ENCODE measurements at regions not wholly inside any gene's neighbourhood (a gene's known extent, or its start where the extent isn't known, plus 50 kb on each side); places are given as distances from the start of the nearest gene placed in this dataset.

GRCh38 chr10:9069136-9069535, 1014.6 kb downstream of the GATA3 start:
- Histone ChIP-seq H3K36me3 (no peaks in the 10 kb centered on the region), H3K79me2 (ENCODE audit: low read depth) (no peaks in the 10 kb centered on the region), H3F3A (ENCODE audit: low read depth) (no peaks in the 10 kb centered on the region), H3K9ac (no peak overlapping the region), H2AFZ (replicated peaks) (no peak overlapping the region), H3K27me3 (no peaks in the 10 kb centered on the region), H3K4me1 (no peaks in the 10 kb centered on the region), H3K9me3 (ENCODE audit: low read depth) (no peaks in the 10 kb centered on the region), H4K20me1 (ENCODE audit: low read depth) (no peaks in the 10 kb centered on the region), H3K4me2 (no peak overlapping the region), H3K4me3 (no peak overlapping the region), H3K27ac (no peak overlapping the region)
- Mint-ChIP-seq H3K27me3 (ENCODE audit: insufficient read depth, low read depth) (peaks cover 2% of the 10 kb centered on the region), H3K27ac (no peak overlapping the region), H3K4me3 (no peak overlapping the region), H3K4me1 (no peaks in the 10 kb centered on the region), H3K9me3 (no peaks in the 10 kb centered on the region), H3K36me3 (no peaks in the 10 kb centered on the region)
- no peak for DNase-seq (ENCODE audit: low spot score)
- TF ChIP-seq EZH2phosphoT487 (IDR thresholded peaks at IDR 0.05) (no peak), EZH2 (IDR thresholded peaks at IDR 0.05) (no peak), CTCF (IDR thresholded peaks at IDR 0.05) (no peak)

GRCh38 chr10:9075420-9075819, 1020.9 kb downstream of the GATA3 start:
- no peaks in the 10 kb centered on the region for H3K4me1 Mint-ChIP-seq
- Histone ChIP-seq H3K79me2 (ENCODE audit: low read depth) (no peaks in the 10 kb centered on the region), H3K27me3 (no peaks in the 10 kb centered on the region)

GRCh38 chr10:9076066-9076465, 1021.6 kb downstream of the GATA3 start:
- Mint-ChIP-seq H3K4me1 (no peaks in the 10 kb centered on the region), H3K4me3 (no peak overlapping the region), H3K36me3 (no peaks in the 10 kb centered on the region), H3K9me3 (no peaks in the 10 kb centered on the region), H3K27ac (no peak overlapping the region), H3K27me3 (ENCODE audit: insufficient read depth, low read depth) (no peaks in the 10 kb centered on the region)
- H3K79me2 ChIP-seq (ENCODE audit: low read depth), result no peaks in the 10 kb centered on the region
- no peaks in the 10 kb centered on the region for H3K9me3 ChIP-seq (ENCODE audit: low read depth)
- H3F3A ChIP-seq (ENCODE audit: low read depth), result no peaks in the 10 kb centered on the region
- H3K4me3 ChIP-seq, result no peak overlapping the region
- no peak overlapping the region for H3K27ac ChIP-seq
- H3K27me3 ChIP-seq, result no peaks in the 10 kb centered on the region
- no peaks in the 10 kb centered on the region for H3K4me1 ChIP-seq
- H4K20me1 ChIP-seq (ENCODE audit: low read depth), result no peaks in the 10 kb centered on the region
- no peak overlapping the region for H3K4me2 ChIP-seq
- no peaks in the 10 kb centered on the region for H3K36me3 ChIP-seq
- DNase-seq (ENCODE audit: low spot score), result no peak
- H2AFZ ChIP-seq (replicated peaks), result no peak overlapping the region
- no peak for TF ChIP-seq EZH2phosphoT487 (IDR thresholded peaks at IDR 0.05)
- no peak for TF ChIP-seq CTCF (IDR thresholded peaks at IDR 0.05)
- TF ChIP-seq EZH2 (IDR thresholded peaks at IDR 0.05), result no peak
- no peak overlapping the region for H3K9ac ChIP-seq

More at GRCh38 chr10:9075420-9075819, 1020.9 kb downstream of the GATA3 start:
- no peaks in the 10 kb centered on the region for H3K36me3 ChIP-seq
- H3K27ac ChIP-seq, result no peak overlapping the region
- H2AFZ ChIP-seq (replicated peaks), result no peak overlapping the region
- H3K9me3 ChIP-seq (ENCODE audit: low read depth), result no peaks in the 10 kb centered on the region
- Mint-ChIP-seq H3K27ac (no peak overlapping the region), H3K9me3 (no peaks in the 10 kb centered on the region), H3K27me3 (ENCODE audit: insufficient read depth, low read depth) (no peaks in the 10 kb centered on the region), H3K36me3 (no peaks in the 10 kb centered on the region), H3K4me3 (no peak overlapping the region)
- H3K9ac ChIP-seq, result no peak overlapping the region
- no peaks in the 10 kb centered on the region for H3K4me1 ChIP-seq
- no peak for TF ChIP-seq EZH2phosphoT487 (IDR thresholded peaks at IDR 0.05)
- TF ChIP-seq CTCF (IDR thresholded peaks at IDR 0.05), result no peak
- no peak for TF ChIP-seq EZH2 (IDR thresholded peaks at IDR 0.05)
- no peak for DNase-seq (ENCODE audit: low spot score)
- H4K20me1 ChIP-seq (ENCODE audit: low read depth), result no peaks in the 10 kb centered on the region
- H3F3A ChIP-seq (ENCODE audit: low read depth), result no peaks in the 10 kb centered on the region
- no peak overlapping the region for H3K4me3 ChIP-seq
- no peak overlapping the region for H3K4me2 ChIP-seq

Measured in neural progenitor cell (in vitro differentiated cells).